HG02798 (cell line): ENCODE measurements at regions not wholly inside any gene's neighbourhood (a gene's known extent, or its start where the extent isn't known, plus 50 kb on each side); places are given as distances from the start of the nearest gene placed in this dataset.
"Not testable (repeated sequence)": the region's sequence is repeated elsewhere in the genome, so short reads cannot be mapped to it uniquely, and the experiment has no call there.

Experiments
- ATAC-seq: cut with Tn5 transposase; IDR thresholded peaks from one replicate; pipeline ENCODE4 v1.9.1; 2021; ENCODE audit warnings: mild to moderate bottlenecking; ENCODE audit not compliant: unreplicated experiment, poor library complexity

DNA sequence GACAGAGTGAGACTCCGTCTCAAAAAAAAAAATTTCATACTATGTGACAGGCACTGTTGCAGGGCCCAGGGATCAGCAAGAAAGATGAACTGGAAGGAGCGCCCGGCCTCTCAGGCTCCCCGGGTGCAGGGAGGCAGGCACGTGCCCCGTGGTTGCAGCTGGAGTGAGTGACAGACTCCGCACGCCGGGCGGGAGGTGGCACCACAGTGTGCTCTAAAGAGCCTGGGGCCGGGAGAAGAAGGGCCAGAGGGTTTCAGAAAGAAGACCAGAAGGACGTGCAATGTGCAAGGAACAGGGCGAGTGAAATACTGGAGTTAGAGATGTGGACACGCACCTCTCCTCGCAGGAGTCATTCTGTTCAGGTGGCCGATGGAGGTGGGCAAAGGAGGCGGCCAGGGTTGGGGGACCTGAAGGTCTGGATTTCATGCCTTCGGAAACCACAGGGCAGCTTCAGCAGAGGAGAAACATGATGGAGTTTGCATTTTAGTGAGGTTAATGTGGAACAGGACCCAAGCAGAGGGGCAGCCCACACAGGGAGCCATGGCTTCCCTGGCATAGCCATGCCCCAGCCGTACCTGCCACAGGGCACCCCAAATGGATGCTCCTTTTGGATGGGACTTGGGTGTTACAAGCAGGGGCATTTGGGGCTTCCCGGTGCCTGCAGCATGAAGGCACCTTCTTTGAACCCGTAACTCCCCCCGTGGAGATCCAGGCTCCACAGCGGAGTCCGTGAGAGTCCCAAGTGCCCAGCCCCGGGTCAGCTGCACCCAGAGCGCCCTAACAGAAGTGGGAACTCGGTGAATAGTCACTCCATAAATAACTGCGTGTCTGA lies 226.2 kb downstream of the ERMARD start:
- ATAC-seq, result no peak

DNA sequence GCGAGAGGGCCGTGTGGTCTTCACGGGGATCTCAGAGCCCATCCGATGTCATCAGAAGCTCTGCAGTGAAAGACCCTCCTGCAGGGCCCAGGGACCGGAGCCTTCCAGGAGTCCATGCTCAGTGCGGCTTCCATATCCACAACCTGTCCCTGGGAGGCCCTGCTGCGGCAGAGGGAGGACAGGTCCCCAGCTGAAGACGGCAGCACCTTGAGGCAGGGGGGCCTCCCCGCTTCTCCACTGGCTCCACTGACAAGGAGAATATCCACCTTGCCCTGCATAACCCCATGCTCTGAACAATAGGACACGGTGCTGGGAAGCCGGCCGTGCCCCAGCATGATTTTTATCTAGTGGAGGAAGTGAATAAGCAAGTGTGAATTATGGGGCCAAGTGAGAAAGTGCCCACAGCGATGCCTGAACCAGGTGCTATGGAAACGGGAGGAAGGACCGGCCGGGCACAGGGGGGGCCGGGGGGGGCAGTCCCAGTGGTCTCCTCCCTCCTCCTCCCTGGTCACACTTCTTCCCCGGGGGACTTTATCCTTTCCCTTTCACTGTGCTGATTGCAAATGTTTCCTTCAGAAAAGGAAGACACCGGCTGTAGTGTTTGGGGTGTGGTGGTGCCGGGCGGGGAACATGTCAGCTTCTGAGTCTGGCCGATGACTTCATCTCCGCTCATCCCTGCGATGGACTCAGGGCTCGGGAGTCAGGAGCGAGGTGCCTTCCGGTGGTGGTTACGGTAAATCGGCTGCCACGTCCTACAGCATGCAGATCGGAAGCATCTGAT lies 225.1 kb downstream of the ERMARD start:
- ATAC-seq, result no peak

DNA sequence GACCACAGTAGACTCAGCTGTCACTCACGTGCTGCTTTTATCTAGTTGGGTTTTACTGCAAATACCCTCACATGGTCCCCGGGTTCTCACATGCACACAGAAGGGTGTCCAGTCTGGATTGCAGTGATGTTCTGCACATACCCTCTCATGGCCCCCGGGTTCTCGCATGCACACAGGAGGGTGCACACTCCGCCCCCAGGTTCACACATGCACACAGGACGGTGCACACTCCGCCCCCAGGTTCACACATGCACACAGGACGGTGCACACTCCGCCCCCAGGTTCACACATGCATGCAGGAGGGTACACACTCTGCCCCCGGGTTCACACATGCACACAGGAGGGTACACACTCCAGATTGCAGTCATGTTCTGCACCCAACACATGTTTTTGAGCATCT lies 224.3 kb downstream of the ERMARD start:
- ATAC-seq, result no peak

DNA sequence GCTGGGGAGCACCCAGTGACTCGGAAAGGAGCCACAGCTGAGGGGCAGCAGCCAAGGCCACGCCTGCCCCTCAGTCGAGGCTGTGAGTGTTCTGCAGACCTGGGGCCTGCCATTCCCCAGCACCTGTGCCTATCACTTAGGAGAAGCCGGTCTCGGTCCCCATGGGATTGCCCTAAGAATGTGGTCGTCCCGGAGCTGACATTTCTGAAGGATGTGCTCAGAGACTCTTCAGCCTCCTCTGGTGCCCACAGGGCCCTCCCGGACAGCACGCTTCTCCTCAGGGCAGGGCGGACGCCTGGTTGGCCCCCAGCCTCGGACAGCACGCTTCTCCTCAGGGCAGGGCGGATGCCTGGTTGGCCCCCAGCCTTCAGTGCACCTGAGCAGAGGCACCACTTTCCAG lies 223.9 kb downstream of the ERMARD start:
- ATAC-seq, result no peak

DNA sequence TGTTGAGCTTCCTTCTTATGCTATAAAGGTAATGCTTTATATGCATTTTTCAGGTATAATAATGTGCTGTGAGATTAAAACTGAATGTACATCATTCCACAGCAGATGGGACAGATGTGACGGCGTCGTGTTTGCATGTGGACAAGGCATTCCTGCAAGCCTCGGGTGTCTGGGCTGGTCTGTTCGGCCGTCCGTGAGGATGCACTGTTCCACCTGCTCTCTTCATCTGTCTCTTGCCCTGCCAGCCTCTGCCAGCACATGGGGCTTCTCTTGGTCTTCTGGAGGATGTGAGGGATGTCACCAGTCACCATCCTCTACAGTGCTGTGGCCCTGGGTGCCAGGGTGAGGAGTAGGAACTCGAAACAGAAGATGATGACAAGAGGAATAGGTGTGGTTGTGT lies 223.2 kb downstream of the ERMARD start:
- ATAC-seq, result no peak

DNA sequence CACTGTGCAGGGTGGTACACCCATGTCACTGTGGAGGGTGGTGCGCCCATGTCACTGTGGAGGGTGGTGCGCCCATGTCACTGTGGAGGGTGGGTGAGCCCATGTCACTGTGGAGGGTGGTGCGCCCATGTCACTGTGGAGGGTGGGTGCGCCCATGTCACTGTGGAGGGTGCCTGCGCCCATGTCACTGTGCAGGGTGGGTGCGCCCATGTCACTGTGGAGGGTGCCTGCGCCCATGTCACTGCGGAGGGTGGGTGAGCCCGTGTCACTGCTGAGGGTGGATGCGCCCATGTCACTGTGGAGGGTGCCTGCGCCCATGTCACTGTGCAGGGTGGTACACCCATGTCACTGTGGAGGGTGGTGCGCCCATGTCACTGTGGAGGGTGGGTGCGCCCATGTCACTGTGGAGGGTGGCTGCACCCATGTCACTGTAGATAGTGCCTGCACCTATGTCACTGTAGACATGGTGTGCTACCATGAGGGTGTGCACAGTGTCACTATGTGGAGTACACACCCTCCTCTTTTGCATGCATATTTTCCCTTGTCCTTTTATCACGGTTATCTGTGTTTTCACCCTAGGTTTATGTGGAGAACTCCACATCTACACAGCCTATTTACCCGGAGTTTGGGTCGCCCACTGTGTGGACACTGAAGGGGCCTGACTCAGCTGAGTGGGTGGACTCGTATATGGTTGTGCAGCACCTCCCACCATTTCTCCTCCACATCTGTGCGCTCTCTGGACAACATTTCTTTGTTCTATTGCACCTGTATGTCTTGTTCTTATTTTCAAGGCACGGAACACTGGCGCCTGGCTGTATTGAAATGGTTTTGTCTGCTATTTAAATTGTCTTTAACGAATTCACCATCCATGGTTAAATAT lies 222.4 kb downstream of the ERMARD start:
- ATAC-seq, result not testable (repeated sequence)

DNA sequence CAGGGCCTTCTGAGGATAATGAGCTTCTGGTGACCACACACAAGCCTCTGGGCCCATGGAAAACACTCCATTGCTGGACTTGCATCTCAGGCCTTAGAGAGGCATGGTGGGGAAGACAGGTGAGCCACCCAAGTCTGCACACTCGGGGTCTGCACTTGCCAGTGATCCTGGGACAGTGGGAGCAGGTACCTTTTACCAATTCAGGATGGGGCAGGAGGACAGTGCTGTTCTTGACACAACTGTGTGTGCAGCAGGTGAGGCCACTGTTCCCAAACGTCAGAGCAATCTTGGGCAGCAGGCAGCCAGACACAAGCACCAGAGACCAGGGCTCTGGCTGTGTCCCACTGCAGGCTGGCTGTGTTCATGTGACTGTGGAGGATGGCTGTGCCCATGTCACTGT lies 221.3 kb downstream of the ERMARD start:
- no peak for ATAC-seq

DNA sequence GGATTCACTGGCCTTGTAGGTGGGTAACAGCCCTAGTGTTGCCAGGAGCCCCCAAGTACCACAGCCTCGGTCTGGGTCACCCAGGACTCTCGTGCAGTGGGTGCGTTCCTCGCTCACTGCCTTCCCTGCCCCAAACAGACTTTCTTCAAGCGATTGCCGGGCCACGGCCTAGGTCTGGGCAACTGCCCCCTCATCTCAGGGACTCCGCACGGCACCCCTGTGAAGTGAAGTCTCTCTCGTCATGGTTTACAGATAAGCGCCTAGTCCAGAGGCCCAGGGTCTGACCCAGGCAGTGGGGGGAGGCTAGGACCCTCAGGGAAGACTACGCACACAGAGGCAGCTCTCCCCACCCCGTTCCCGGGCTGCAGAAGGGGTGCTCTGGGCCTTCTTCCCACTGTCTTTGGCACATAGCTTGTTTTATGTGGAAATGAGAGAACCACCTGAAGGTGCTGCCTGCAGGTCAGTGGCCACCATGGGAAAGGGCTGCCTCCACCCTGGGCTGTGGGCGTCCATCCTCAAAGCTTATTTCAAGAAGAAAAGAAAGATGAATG lies 220.8 kb downstream of the ERMARD start:
- no peak for ATAC-seq

DNA sequence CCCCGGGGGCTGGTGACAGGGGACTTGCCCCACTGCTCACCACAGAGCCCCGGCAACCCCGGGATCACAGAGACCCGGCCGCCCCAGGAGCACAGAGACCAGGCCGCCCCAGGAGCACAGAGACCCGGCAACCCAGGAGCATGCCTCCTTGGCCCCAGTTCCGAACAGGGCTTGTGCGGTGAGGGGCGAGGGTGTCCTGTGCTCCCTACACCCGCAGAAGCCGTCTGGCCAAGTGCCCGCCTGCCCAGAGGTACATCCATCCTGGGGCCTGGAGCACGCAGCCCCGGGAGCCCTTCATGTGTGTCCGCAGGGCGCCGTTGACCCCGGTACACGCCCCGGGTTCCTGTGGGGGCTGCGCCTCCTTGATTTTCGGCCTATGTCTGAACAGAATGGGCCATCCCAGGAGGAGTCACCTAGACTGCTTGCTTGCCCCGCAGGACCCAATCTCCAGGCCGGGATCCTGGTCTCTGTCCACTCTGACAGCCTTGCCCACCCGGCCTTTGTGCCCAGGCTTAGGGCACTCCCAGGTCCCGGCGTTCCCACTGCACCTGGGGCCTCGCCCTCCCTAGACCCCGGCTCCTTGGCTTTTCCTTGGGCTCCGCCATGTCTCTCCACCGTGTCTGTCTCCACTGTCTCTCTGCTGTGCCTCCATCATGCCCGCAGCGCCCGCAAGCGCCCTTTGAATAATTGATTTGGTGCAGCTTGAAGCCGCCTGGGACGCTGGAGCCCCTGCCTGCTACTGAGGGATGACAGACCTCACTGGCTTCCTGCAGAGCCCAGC lies 219.8 kb downstream of the ERMARD start:
- ATAC-seq, result no peak

DNA sequence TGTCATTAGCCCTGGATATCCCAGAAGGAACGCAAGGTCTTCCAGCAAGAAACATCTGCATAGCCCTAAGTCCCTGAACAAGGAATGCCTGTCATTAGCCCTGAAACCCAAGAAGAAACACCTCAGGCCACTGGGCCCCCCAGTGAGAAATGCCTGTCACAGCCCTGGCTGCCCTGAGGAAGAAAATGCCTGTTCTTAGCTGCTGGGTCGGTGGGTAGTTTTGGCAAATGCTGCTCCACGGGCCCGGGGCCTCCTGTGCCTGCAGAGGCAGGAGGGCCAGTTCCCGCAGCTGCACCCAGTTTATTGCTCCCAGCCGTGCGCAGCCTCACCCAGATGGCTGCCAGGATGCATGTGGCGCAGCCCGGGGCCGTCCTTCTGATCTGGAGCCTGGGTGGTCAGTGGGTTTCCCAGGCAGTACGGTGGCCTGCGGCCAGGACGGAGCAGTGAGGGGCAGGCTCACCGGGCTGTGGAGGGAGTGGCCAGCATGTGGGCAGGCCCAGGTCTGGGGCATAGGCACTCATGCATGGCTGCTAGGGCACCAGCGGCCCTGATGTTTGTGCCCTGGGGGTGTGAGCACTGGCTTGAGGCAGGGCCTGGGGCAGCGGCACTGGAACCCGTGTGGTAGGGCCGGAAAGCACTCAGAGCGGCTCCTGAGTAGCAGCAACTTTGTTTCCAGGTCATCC lies 219.0 kb downstream of the ERMARD start:
- no peak for ATAC-seq

DNA sequence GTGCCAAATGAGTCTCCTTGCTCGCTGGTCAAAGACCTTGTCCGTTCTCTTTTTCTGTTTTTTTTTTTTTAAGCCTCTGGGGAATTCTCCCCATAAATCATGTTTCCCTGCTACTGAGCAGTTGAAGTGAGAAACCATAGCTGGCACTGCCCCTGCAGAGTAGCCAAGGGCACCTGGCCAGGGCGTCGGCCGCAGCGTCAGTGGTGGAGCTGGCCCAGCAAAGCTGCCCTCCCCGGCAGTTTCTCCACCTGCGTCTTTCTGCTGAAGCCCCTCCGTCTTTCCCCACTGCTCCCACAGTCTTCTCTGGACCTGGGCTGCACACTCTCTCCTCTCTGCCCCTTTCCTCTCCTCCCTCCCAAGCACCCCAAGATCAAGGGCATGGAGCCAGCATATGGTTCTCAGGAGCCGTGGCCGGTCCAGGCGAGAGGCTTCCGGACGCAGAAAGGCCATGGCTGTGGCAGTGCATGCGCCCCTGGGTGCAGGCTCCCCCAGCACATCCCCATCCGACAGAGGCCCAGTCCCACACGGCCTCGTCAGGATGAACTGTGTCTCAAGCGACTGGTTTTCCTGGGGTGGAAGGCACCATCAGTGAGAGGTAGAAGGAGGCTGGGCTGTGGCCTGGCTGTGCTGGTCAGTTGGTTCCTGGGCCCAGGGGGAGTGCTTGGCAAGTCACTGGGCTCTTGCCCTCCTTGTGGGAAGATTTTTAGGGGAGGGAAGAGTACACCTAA lies 218.1 kb downstream of the ERMARD start:
- no peak for ATAC-seq

DNA sequence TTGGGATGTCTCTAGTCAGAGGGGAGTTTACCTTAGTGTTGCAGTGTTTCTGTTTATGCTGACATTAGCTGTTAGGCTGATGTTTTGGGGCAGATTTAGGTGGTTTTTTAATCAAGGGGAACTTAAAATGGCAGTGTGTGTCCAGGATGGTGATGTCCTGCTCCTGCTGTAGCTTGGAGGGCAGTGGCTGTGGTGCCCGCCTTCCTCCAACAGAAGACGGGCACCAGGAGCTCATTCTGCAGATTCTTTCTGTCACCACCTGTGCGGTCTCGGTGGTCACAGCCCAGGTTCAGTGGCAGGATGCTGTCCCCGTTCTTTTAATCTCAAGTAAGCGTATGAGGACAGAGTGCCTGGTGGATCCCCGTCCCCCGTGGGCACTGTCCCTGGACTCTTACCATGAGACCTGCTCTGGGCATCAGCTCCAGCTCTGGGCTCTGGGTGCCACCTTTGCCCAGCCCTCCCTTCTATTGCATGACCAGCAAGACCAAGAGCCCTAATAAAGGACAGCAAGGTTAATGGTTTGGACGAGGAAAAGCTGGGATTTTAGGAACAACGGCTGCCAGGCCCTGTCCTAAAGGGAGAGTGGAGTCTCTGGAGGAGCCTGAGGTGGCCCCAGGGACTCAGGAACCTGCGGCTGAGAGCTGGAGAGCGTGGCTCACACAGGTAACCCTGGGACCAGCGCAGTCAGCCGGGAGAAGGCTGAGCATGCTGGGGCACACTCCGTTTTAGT lies 217.3 kb downstream of the ERMARD start:
- no peak for ATAC-seq

DNA sequence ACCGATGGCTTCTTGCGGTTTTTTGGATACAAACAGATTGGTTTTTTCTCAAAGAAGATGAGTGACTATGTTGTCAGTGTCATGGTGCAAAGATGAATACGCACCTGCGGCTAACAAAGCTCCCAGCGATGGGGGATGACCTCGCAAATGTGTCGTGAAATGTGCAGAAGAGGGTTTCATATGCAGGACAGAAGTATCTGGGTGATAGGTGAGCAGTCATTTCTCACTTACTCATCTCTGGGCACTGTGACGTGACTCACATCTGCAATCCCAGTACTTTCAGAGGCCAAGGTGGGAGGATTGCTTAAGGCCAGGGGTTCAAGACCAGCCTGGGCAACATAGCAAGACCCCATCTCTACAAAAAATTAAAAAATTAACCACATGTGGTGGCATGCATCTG lies 216.3 kb downstream of the ERMARD start:
- no peak for ATAC-seq

DNA sequence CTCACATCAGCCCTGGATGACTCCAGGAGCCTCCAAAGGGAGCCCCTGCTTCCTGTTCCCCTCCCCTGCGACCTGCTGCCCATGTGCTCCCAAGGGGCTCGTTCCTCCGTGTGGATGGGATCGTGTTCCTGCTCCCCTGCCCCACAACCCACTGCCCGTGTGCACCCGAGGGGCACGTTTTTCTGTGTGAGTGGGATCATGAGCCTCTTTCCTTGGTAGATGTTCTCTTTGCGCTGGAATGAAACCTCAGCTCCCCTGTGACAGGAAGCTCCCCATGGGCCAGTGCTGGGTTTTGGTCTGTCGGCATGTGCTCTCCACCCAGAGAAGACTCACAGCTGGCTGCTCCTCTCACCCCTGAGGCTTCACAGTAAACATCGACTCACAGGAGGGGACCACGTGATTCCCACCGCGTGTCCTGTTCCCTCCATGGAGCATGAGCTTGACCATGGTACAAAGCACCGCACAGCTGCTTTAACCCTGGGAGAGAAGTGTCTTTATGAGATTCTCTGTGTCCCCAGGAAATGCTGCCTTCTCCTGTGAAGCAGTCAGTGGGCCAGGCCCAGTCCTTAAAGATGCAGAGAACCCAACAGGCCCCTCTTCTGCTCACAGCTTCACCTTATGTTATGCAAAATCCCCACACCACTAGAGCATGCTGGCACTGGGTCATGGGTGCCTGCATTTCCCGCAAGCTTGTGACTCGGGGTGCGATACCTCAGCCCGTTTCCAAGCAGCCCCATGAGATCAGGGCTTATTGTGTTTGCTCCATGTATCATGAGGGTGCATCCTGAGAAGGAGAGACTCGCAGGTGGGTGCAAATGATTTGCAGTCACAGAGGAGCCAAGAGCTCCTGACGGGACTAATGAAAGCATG lies 215.1 kb downstream of the ERMARD start:
- ATAC-seq, result no peak

DNA sequence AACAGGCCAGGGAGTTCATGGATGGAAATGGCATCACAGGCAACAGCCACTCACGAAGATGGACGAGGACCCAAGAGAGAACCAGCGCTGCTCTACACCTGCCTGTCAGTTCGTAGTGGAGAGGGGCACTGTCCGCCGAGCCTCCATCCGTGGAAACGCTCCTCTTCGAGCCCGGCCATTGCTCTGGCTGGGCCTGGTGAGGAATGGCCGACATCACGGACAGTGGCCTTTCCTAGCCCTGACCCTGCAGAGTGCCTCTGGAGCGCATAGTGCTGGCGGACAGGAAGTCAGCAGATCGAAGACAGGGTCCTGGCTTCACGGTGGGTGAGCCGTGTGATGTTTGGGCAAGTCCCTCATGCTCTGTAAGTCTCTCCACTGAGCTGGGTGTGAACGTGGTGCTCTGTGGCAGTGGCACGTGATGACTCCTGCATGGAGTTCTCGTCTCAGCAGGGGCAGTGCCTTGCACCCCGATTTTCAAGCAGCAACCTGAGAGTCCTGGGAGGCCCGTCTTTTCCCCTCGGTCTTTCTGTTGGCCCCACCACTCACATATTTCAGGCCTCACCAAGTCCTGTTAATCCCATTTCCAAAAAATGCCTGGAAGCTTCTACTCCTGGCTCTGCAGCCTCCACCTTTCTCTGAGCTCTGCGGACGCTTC lies 214.4 kb downstream of the ERMARD start:
- ATAC-seq, result no peak

DNA sequence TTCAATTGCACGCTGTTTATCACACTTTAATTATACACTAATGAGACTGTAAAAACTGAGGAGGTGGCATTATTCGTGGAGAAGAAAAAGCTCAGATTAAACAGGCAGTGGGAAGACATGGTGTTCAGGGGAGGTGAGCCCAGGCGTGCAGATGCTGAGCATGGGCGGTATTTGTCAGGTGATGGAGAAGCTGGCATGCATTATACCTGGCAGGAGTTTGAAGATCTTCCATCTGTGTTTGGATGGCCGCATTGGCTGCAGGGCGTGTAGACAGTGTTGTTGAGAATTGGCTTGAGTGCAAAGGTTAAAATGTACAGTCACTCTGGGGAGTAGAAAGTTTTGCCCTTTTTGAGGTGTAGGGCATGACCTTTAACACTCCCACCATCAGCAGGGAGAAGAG lies 213.8 kb downstream of the ERMARD start:
- ATAC-seq, result no peak
